ENCODE measurements at regions not wholly inside any gene's neighbourhood (a gene's known extent, or its start where the extent isn't known, plus 50 kb on each side); places are given as distances from the start of the nearest gene placed in this dataset.

GRCh38 chr12:124630791-124631313 is 63.4 kb upstream of the NCOR2 start:
- TF ChIP-seq CTCF (IDR thresholded peaks at IDR 0.05; ENCODE audit: low read depth, low read length) = no peak
- DNase-seq (ENCODE audit: low read depth in 2 of 2) = no peak
- no peak overlapping the region for H3K4me3 ChIP-seq (replicated peaks in 1 of 2; ENCODE audit: low read depth in 2 of 2, low read length in 2 of 2)

GRCh38 chr12:124629789-124630480 is 62.5 kb upstream of the NCOR2 start:
- TF ChIP-seq CTCF (IDR thresholded peaks at IDR 0.05; ENCODE audit: low read depth, low read length) = no peak
- no peak overlapping the region for H3K4me3 ChIP-seq (replicated peaks in 1 of 2; ENCODE audit: low read depth in 2 of 2, low read length in 2 of 2)
- DNase-seq (ENCODE audit: low read depth in 2 of 2) = peak in 1 of 2 donors; percentile 42

- TF ChIP-seq CTCF (IDR thresholded peaks at IDR 0.05; ENCODE audit: low read depth, low read length) = no peak
- no peak for DNase-seq (ENCODE audit: low read depth in 2 of 2)
- no peak overlapping the region for H3K4me3 ChIP-seq (replicated peaks in 1 of 2; ENCODE audit: low read depth in 2 of 2, low read length in 2 of 2)
Observed at GRCh38 chr12:124629117-124629516, 61.7 kb upstream of the NCOR2 start.

GRCh38 chr12:124627956-124628355 is 60.5 kb upstream of the NCOR2 start:
- TF ChIP-seq CTCF (IDR thresholded peaks at IDR 0.05; ENCODE audit: low read depth, low read length) = no peak
- no peak overlapping the region for H3K4me3 ChIP-seq (replicated peaks in 1 of 2; ENCODE audit: low read depth in 2 of 2, low read length in 2 of 2)
- no peak for DNase-seq (ENCODE audit: low read depth in 2 of 2)

GRCh38 chr12:124626971-124627411 is 59.6 kb upstream of the NCOR2 start:
- TF ChIP-seq CTCF (IDR thresholded peaks at IDR 0.05; ENCODE audit: low read depth, low read length) = no peak
- DNase-seq (ENCODE audit: low read depth in 2 of 2) = peak; percentile 76 to 91
- no peak overlapping the region for H3K4me3 ChIP-seq (replicated peaks in 1 of 2; ENCODE audit: low read depth in 2 of 2, low read length in 2 of 2)

- TF ChIP-seq CTCF (IDR thresholded peaks at IDR 0.05; ENCODE audit: low read depth, low read length) = no peak
- peak; percentile 89 to 91 for DNase-seq (ENCODE audit: low read depth in 2 of 2)
- H3K4me3 ChIP-seq (replicated peaks in 1 of 2; ENCODE audit: low read depth in 2 of 2, low read length in 2 of 2) = no peak overlapping the region
Observed at GRCh38 chr12:124625867-124626675, 58.7 kb upstream of the NCOR2 start.

All from cardiac fibroblast (primary cell).